A172 (cell line): ENCODE measurements at regions not wholly inside any gene's neighbourhood (a gene's known extent, or its start where the extent isn't known, plus 50 kb on each side); places are given as distances from the start of the nearest gene placed in this dataset.

Experiments
- DNase-seq: peaks from one replicate; pipeline ENCODE4 v3.0.0-alpha.2; 2015; ENCODE audit warnings: low spot score

- DNase-seq: no peak
Observed at GRCh38 chr12:127398016-127398710, 868.8 kb upstream of the TMEM132C start.

DNA sequence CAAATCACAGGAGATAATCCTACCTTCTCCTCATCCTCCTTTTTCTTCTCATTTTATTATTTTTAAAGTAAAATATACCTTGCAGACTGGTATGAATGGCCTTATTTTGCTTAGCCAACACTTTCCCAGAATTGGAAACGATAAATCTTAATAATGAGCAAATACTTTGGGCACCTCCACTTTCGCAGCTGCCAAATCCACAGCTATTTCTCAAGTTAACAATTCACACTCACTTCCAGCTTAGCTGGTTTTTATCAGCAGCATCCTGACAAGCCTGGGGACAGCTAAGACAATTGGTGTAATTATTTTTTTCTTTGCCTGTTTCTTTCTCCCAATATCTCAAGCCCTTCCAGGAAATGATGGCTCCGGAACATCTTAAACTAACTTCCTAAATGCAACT is 867.5 kb upstream of the TMEM132C start:
- DNase-seq: no peak

GRCh38 chr12:127400221-127400620 is 866.7 kb upstream of the TMEM132C start:
- DNase-seq: no peak

GRCh38 chr12:127401005-127401404 is 866.0 kb upstream of the TMEM132C start:
- peak; percentile 62 for DNase-seq

GRCh38 chr12:127401536-127401935 is 865.4 kb upstream of the TMEM132C start:
- peak; percentile 30 for DNase-seq

- no peak for DNase-seq
Observed at GRCh38 chr12:127411166-127411915, 855.6 kb upstream of the TMEM132C start.

DNA sequence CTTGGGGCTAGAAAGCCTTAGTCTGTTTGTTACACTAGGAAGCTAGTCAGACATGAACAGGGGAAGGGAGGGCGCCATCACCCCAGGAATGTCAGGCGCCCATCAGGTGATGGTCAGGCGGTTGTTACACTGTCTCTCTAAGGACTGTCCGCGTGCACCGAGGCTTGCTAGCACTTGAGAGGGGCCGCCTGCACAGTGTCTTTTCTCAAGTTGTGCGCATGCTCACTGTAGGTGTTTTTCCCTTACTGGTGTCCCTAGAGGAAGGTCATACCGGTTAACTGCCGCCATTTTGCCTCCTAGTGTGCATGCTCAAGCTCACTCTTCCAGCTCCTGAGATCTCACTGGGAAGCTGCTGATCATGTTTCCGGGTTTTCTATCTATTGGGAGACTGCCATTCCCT is 855.0 kb upstream of the TMEM132C start:
- no peak for DNase-seq

DNA sequence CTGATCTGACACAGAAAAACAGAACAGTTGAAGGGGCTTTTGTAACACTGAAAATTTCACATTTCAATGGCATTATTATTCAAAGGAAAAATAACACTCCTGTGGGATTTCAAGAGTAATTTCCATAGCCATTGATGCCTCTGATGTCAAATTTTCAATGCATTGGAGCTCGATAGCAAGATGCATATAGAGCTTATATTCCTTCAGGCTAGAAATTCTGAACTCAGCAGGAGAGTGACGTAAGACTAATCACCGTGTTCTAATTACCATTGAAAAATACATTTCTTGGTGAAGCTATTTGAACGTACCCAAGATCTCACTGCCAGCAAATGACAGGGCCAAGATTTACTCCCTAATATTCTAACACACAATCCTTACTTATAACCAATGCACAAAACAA is 854.1 kb upstream of the TMEM132C start:
- no peak for DNase-seq

DNA sequence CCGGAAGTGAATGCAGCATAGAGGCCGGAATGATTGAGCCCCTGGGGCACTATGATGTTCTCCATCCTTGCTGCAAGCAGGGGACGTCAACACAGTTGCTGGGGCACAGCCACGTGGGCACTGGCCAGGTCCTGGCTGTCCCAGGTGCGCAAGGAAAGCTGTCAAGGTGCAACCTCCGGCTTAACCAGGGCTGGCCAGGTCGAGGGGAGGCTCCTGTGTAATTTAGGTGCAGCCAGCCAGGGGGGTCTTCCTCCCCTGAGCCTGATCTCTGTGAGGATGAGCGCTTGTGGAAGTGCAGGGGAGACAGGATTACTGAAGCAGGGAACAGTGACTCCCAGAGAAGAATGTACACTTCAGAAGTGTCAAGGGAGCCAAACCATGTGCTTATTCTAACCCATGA is 852.8 kb upstream of the TMEM132C start:
- DNase-seq: no peak

- DNase-seq: no peak
Observed at GRCh38 chr12:127414636-127415035, 852.3 kb upstream of the TMEM132C start.

- DNase-seq: peak; percentile 46
Observed at GRCh38 chr12:127416796-127417195, 850.2 kb upstream of the TMEM132C start.

DNA sequence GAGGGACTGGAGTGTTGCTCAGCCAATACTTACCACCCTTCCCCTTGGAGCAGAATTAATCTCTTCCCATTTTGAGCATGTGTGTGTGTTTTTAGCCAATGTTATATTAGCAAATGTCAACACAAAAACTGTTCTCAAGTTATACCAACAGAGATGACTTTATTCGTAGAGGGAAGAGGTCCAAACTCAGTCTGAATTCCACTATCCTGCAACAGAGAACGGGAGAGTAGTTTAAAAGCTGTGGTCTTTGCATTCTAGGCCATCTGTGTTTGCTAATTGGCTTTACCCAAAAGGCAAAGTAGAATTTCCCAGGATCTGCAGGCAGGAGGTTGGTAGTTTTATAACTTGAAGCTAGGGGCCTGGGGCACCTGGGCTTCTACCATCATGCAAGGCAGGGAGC is 847.9 kb upstream of the TMEM132C start:
- DNase-seq: no peak

DNA sequence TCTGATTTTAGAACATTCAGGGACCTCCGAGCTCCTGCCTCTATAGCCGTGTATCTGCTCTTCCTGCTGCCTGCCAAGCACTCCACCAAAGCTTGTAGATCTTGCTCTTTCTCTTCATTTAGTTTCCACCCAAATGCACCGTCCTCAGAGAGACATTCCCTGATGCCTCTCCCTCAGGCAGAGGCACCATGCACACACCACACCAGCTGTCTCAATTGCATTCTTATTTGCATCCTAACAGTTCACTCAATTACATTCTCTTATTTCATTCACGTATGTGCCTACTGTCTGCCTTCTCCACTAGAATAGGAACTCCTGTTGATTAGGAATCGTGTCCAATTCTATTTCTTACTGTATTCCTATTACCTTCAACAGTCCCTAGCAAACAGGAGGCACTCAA is 845.4 kb upstream of the TMEM132C start:
- DNase-seq: no peak

DNA sequence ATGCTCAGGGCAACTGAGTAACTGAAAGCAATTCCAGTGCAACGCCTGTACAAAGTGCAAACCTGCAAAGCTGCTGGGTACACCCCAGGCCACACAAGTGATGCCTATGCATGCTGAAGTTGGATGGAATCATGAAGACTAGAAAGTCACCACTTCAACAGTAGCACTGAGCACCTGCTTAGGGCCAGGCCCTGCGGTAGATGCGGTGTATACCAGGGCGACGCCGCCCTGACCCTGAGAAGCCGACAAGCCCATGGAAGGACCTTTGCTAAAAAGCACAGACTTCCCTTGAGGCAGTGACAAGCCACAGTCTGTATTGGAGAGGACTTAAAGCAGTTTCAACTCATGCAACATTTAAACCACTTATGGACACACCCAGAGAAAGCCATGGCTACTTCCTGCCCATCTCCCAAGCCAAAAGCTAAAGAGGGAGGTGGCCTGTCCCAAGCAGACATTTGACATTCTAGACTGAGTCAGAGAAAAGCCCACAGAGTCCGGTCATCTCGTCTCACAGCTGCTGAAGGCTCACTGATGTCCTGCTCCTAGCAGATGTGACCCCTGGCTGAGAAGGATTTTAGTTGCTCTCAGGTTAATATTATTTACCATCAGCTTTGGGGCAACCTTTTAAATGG is 843.9 kb upstream of the TMEM132C start:
- DNase-seq: no peak

GRCh38 chr12:127425474-127425873 is 841.5 kb upstream of the TMEM132C start:
- DNase-seq: no peak

DNA sequence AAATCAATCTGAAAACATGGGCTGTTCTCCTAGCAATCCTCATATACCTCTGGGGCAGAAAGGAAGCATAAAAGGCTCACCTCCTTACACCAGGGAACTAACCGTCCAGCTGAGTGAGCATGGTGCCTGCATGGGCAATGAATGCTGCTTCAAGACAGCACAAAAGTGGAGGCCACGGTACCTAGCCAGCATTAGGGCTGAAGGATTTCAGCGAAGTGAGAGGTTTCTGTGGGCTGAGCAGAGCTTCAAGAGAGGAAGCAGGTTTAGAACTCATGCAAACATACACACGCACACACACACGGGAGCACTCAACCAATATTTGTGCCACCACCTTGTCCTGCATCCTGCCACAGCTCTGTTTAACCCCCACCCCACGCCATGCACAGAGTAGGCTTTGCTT is 838.5 kb upstream of the TMEM132C start:
- DNase-seq: no peak

GRCh38 chr12:127429551-127430285 is 837.3 kb upstream of the TMEM132C start:
- DNase-seq: no peak

GRCh38 chr12:127430401-127430800 is 836.6 kb upstream of the TMEM132C start:
- no peak for DNase-seq

- DNase-seq: no peak
Observed at GRCh38 chr12:127431177-127431576, 835.8 kb upstream of the TMEM132C start.

- no peak for DNase-seq
Observed at GRCh38 chr12:127431594-127431993, 835.4 kb upstream of the TMEM132C start.

- no peak for DNase-seq
Observed at GRCh38 chr12:127435439-127435838, 831.5 kb upstream of the TMEM132C start.

DNA sequence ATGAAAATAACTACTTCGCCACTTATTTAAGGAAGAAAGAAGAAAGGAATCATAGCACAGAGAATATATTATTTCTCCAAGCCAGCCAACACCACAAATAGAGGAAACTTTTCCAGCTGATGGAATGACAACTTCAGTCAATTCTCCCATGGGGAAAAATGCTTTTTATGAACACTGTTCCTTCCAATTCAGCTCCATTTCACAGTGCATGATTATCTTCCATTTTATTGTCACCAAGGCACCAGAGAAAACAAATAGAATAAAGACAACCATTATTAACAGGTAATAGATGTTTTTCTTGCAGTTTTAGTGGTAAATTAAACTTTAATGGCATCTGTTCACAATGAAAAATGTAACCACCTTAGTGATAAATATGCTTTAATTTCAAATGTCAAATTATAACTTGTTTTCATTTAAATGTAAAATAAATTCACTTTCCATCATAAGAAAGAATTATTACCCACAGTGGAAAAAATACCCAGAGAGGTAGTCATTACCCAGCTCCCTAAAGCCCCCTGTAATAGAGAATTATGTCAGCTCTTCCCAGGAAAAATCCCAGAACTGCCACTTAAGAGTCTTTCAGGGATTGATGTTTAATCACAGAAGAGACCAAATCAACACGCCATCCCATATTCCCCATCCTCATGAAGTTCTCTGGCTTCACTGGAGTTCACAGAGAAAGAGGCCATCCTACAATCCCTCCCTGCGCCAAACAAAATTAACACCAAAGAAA is 828.3 kb upstream of the TMEM132C start:
- DNase-seq: no peak
